ENCODE measurements at regions not wholly inside any gene's neighbourhood (a gene's known extent, or its start where the extent isn't known, plus 50 kb on each side); places are given as distances from the start of the nearest gene placed in this dataset.
A peak's percentile ranks its signal among the peaks of the same experiment; 100 is the strongest.

GRCh38 chr3:106488331-106488730 is 619.5 kb upstream of the CBLB start:
- DNase-seq (ENCODE audit: low spot score in 2 of 2), result no peak
- H3K4me3 ChIP-seq, result no peak overlapping the region
- H3K27me3 ChIP-seq, result no peaks in the 10 kb centered on the region
- H3K36me3 ChIP-seq, result no peaks in the 10 kb centered on the region
- 69 to 74% methylated on average over 6 of the region's 6 CpGs for WGBS, 2 donors
- TF ChIP-seq CTCF (IDR thresholded peaks at IDR 0.05) (no peak), POLR2A (IDR thresholded peaks at IDR 0.05) (no peak), EP300 (IDR thresholded peaks at IDR 0.05) (no peak)
- H3K27ac ChIP-seq, result no peak overlapping the region
- H3K4me1 ChIP-seq, result no peaks in the 10 kb centered on the region
- H3K9me3 ChIP-seq, result no peaks in the 10 kb centered on the region

GRCh38 chr3:106491796-106492195 is 623.0 kb upstream of the CBLB start:
- TF ChIP-seq EP300 (IDR thresholded peaks at IDR 0.05) (no peak), POLR2A (IDR thresholded peaks at IDR 0.05) (no peak), CTCF (IDR thresholded peaks at IDR 0.05) (no peak)
- no peak overlapping the region for H3K4me3 ChIP-seq
- H3K4me1 ChIP-seq, result no peaks in the 10 kb centered on the region
- no peaks in the 10 kb centered on the region for H3K36me3 ChIP-seq
- no peak overlapping the region for H3K27ac ChIP-seq
- H3K9me3 ChIP-seq, result no peaks in the 10 kb centered on the region
- no peak for DNase-seq (ENCODE audit: low spot score in 2 of 2)
- no peaks in the 10 kb centered on the region for H3K27me3 ChIP-seq

- Histone ChIP-seq H3K9me3 (peaks cover 0 to 17% (median 0%) of the 10 kb centered on the region in 4 donors), H3K27me3 (no peaks in the 10 kb centered on the region), H3K27ac (no peak overlapping the region), H3K4me1 (peaks cover 0 to 5% (median 0%) of the 10 kb centered on the region in 4 donors), H3K36me3 (no peaks in the 10 kb centered on the region), H3K4me3 (no peak overlapping the region)
- DNase-seq (ENCODE audit: low spot score in 2 of 2), result no peak
- TF ChIP-seq CTCF (IDR thresholded peaks at IDR 0.05), result no peak
- TF ChIP-seq POLR2A (IDR thresholded peaks at IDR 0.05), result no peak
- no peak for TF ChIP-seq EP300 (IDR thresholded peaks at IDR 0.05)
Measured at GRCh38 chr3:106508331-106508893, 639.6 kb upstream of the CBLB start.

GRCh38 chr3:106510206-106510605 is 641.4 kb upstream of the CBLB start:
- no peak for TF ChIP-seq CTCF (IDR thresholded peaks at IDR 0.05)
- TF ChIP-seq POLR2A (IDR thresholded peaks at IDR 0.05), result no peak
- TF ChIP-seq EP300 (IDR thresholded peaks at IDR 0.05), result peak in 1 of 2 donors; percentile 74
- Histone ChIP-seq H3K27me3 (no peaks in the 10 kb centered on the region), H3K9me3 (peaks cover 0 to 17% (median 0%) of the 10 kb centered on the region in 4 donors), H3K27ac (peak overlapping the region in 2 of 4 donors; percentile 39 to 41), H3K4me1 (peaks cover 0 to 5% (median 0%) of the 10 kb centered on the region in 4 donors), H3K36me3 (no peaks in the 10 kb centered on the region), H3K4me3 (no peak overlapping the region)
- 50 to 75% methylated on average over 1 of the region's 1 CpG for WGBS, 2 donors
- peak in 1 of 2 donors; percentile 16 for DNase-seq (ENCODE audit: low spot score in 2 of 2)

GRCh38 chr3:106512846-106513245 is 644.0 kb upstream of the CBLB start:
- TF ChIP-seq POLR2A (IDR thresholded peaks at IDR 0.05), result no peak
- no peak for TF ChIP-seq CTCF (IDR thresholded peaks at IDR 0.05)
- no peak for TF ChIP-seq EP300 (IDR thresholded peaks at IDR 0.05)
- Histone ChIP-seq H3K4me3 (no peak overlapping the region), H3K4me1 (peaks cover 0 to 5% (median 0%) of the 10 kb centered on the region in 4 donors), H3K27ac (no peak overlapping the region), H3K36me3 (no peaks in the 10 kb centered on the region), H3K27me3 (no peaks in the 10 kb centered on the region), H3K9me3 (peaks cover 0 to 3% (median 0%) of the 10 kb centered on the region in 4 donors)
- WGBS, 2 donors, result 97 to 100% methylated on average over 1 of the region's 1 CpG
- DNase-seq (ENCODE audit: low spot score in 2 of 2), result no peak
